Sciatic nerve (tissue), 2 donors: ENCODE measurements at regions not wholly inside any gene's neighbourhood (a gene's known extent, or its start where the extent isn't known, plus 50 kb on each side); places are given as distances from the start of the nearest gene placed in this dataset.

ENCODE experiments used
- ATAC-seq: fragments of 200-7000 bp; cut with Tn5 transposase; one replicate; pipeline ENCODE4 v1.9.1; 2020; ENCODE audit warnings: mild to moderate bottlenecking, moderate library complexity
- DNase-seq: peaks from one replicate; pipeline ENCODE4 v3.0.0-alpha.2; 2020; ENCODE audit warnings: low spot score
- intact Hi-C: fragments of 100-400 bp; cut with DNase I; formaldehyde crosslinking; loops from one replicate; pipeline ENCODE4 v1.14.2; 2022
- donor health status: DM: no; HTN: no; CAD: no.
- donor health status: DM: no; HTN: no; CAD: no.

DNA sequence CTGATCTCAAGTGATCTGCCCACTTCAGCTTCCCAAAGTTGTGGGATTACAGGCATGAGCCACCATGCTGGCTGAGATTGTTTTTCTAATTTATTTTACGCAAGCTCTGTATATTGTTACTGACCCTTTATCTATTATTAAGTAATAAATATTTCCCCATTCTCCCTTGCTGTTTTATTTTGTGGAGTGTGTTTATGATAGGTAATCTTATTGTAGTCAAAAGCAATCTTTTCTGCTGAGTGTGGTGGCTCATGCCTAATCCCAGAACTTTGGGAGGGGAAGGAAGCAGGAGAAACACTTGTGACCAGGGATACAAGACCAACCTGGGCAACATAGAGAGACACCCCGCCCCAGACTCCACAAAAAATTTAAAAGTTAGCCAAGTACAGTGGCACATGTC, 55.2 kb upstream of the RTN4 start:
- intact Hi-C loops, result no loop called here
- ATAC-seq (no peak), DNase-seq (no peak)

DNA sequence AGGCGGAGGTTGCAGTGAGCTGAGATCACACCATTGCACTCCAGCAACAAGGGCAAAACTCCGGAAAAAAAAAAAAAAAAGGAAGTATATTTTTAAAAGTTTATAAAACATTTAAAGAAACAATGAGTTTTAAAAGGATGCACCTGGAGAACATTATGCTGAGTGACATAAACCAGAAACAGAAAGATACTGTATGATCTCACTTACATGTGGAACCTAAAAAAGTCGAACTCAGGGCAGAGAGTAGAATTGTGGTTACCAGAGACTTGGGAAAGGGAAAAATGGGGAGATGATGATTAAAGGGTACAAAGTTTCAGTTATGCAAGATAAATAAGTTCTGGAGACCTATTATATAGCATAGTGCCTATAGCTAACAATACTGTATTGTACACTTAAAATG, 52.8 kb upstream of the RTN4 start:
- ATAC-seq, result no peak
- intact Hi-C loops, result no loop called here
- DNase-seq, result no peak

DNA sequence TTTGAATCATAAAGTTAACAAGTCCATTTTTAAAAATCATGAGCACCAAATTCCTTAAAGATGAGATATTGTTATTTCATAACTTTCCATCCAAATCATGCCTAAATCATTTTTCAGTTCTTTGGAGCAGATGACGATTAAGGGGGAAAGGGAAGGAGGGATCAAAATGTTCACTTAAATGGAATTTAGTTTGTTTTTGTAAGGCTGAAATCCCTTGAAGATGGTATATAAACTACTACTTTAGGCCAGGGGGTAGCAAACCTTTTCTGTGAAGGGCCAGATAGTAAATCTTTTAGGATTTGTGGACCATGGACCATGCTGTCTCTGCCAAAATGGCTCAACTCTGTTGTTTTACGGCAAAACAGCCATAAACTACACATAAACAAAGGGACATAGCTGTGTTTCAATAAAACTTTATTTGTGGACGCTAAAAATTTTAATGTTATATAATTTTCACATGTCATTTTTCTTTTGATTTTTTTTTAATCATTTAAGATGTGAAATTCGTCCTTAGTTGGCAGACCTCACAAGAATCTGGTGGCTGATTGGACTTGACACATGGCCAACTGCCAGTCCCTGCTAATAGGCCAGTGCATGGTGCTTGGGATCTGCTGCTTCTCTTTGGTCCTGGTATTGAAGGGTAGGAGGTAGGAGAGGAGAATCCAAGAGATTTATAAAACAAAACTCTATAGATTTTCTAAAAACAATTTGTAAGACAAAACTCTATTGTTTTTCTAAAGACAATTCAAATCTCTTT, 52.0 kb upstream of the RTN4 start:
- ATAC-seq (peak; percentile 54), DNase-seq (no peak)
- intact Hi-C loops, result no loop called here

DNA sequence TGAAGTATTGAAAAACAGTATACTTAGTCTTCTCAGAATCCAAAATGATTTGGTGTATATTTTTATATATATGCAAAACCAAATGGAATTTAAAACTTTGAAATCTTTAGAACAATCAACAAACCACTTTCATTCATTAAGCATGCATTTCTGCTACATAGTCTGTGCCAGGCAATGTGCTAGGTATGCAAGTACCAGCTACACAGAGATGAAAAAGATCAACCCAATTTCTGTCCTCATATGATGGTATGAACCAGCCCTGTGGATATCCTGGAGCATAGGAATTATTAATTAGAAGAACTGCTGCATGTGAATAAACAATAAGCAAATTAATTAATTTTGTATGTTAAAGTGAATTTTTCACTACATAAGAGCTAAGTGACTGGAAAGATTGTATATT, 51.2 kb upstream of the RTN4 start:
- intact Hi-C loops, result no loop called here
- DNase-seq, result no peak
- ATAC-seq, result no peak

DNA sequence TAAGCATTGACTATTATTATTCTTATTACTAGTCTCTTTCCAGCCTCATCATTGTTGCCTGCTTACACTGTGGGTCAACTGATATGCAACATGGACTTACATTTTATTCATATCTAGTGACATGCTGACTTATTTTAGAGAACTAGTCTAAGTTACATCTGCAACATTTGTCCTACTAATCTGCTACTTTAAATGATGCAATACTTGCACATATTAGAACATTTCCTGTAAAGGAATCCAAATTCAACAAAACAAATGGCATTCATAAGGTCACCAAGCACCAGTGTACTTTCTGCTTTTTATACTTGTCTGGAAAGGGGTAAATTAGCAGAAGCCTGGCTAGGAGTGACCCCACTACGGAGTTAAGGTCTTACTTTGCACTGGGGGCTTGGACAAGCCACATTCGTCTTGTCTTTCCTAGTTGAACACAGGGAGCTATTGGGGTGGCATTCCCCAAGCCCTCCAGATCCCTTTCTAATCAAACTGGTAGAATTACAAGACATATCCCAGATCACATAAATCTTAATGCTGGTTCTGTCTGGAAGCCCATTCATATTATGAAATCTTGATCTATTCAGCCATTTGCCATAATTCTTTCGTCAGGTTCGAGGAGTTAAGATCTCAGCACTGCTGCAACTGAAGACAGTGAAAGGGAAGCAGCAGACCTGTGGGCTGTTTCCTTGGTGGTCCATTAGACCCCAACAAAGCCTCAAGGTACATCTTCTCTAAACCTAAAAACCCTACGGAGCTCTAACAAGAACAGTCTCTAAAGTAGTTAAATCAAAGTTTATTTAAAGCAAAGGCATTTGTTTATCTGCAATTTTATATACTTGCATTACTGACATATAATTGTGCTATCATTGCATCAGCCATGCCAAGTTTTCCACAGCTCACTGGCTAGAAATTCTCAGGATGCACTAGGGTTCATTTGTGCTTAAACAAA, 49.9 kb upstream of the RTN4 start:
- intact Hi-C loops, result no loop called here
- ATAC-seq (peak; percentile 85), DNase-seq (no peak)
